ENCODE measurements at regions not wholly inside any gene's neighbourhood (a gene's known extent, or its start where the extent isn't known, plus 50 kb on each side); places are given as distances from the start of the nearest gene placed in this dataset.

GRCh38 chr21:35164971-35165483 lies 115.9 kb upstream of the RUNX1 start:
- no peaks in the 10 kb centered on the region for H4K20me1 ChIP-seq (ENCODE audit: control insufficient read depth, insufficient read depth, insufficient read length)
- no peak overlapping the region for H2BK120ac ChIP-seq (ENCODE audit: low read depth, low read length, poor library complexity, severe bottlenecking)
- no peak overlapping the region for H2BK15ac ChIP-seq (ENCODE audit: low read depth, low read length)
- no peak overlapping the region for H3T11ph ChIP-seq (ENCODE audit: low read length)
- no peak overlapping the region for H2BK12ac ChIP-seq (ENCODE audit: insufficient read length, low read depth, low read length)
- no peaks in the 10 kb centered on the region for H3K4me1 ChIP-seq (ENCODE audit: insufficient read depth, low read length)
- no peaks in the 10 kb centered on the region for H3K79me2 ChIP-seq (ENCODE audit: insufficient read depth, low read length)
- H4K91ac ChIP-seq (ENCODE audit: insufficient read length, low read depth, low read length): no peak overlapping the region
- H2BK5ac ChIP-seq (ENCODE audit: insufficient read length, low read length): no peak overlapping the region
- H3K56ac ChIP-seq (ENCODE audit: insufficient read length, low read depth, low read length): no peak overlapping the region
- no peak overlapping the region for H2AK5ac ChIP-seq (ENCODE audit: insufficient read length, low read length)
- Mint-ChIP-seq H3K4me3 (no peak overlapping the region), H3K27me3 (ENCODE audit: low read depth) (peaks cover 2% of the 10 kb centered on the region; the same call in 1 of the 2 replicates), H3K27ac (no peak overlapping the region), H3K36me3 (ENCODE audit: insufficient read depth in 1 of 3, low read depth in 3 of 3) (peaks cover 0 to 7% (median 0%) of the 10 kb centered on the region in 3 experiments; a peak in 2 of 7 replicates), H3K9me3 (peaks cover 5 to 7% of the 10 kb centered on the region in 2 experiments; a peak in 3 of 5 replicates), H3K4me1 (peaks cover 21 to 23% of the 10 kb centered on the region in 2 experiments)
- no peak overlapping the region for H4K5ac ChIP-seq (ENCODE audit: insufficient read length, low read depth, low read length)
- TF ChIP-seq CTCF (conservative IDR thresholded peaks at IDR 0.05): no peak
- no CpG with 5 or more reads among the region's 3 CpGs for WGBS (ENCODE audit: extremely low coverage, insufficient read length, low lambda C conversion rate)
- no peak overlapping the region for H4K8ac ChIP-seq (replicated peaks; ENCODE audit: insufficient read length, low read depth, low read length)
- no peak overlapping the region for H3K27ac ChIP-seq (ENCODE audit: insufficient read length, low read depth, low read length)
- no peaks in the 10 kb centered on the region for H3K23me2 ChIP-seq (ENCODE audit: insufficient read length, low read depth, low read length, poor library complexity, severe bottlenecking)
- no peak overlapping the region for H3K9ac ChIP-seq (ENCODE audit: extremely low read depth, insufficient read length, low read length)
- H3K4ac ChIP-seq (ENCODE audit: low read depth, low read length): no peak overlapping the region
- no peaks in the 10 kb centered on the region for H3K27me3 ChIP-seq (ENCODE audit: insufficient read depth, low read length)
- no peak overlapping the region for H2AFZ ChIP-seq (ENCODE audit: low read length)
- no peaks in the 10 kb centered on the region for H3K9me3 ChIP-seq (ENCODE audit: control insufficient read depth, low read depth, low read length)
- H3K18ac ChIP-seq (ENCODE audit: insufficient read length, low read depth, low read length): no peak overlapping the region
- H3K14ac ChIP-seq (ENCODE audit: insufficient read depth, low read length): no peak overlapping the region
- no peak overlapping the region for H3K23ac ChIP-seq (ENCODE audit: insufficient read length, low read depth, low read length)
- DNase-seq: no peak
- H2BK20ac ChIP-seq (ENCODE audit: low read depth, low read length, poor library complexity, severe bottlenecking): no peak overlapping the region
- H3K4me2 ChIP-seq (ENCODE audit: insufficient read depth, insufficient read length, low read length): no peak overlapping the region
- H3K79me1 ChIP-seq (ENCODE audit: insufficient read depth, low read depth, low read length, poor library complexity, severe bottlenecking): no peaks in the 10 kb centered on the region

Data from H9 (cell line).